Mesenchymal stem cell (in vitro differentiated cells and primary cell): ENCODE measurements at regions not wholly inside any gene's neighbourhood (a gene's known extent, or its start where the extent isn't known, plus 50 kb on each side); places are given as distances from the start of the nearest gene placed in this dataset.
A peak's percentile ranks its signal among the peaks of the same experiment; 100 is the strongest.
"Not testable (repeated sequence)": the region's sequence is repeated elsewhere in the genome, so short reads cannot be mapped to it uniquely, and the experiment has no call there.

Experiments
- DNase-seq: peaks from one replicate; pipeline ENCODE4 v3.0.0-alpha.2; 2013
- H2AFZ ChIP-seq: one replicate; pipeline ENCODE4 v1.6.1; 2013; ENCODE audit warnings: low read depth, mild to moderate bottlenecking, control low read depth, inconsistent platforms, low read length, moderate library complexity
- H2AK5ac ChIP-seq: 2 replicates; pipeline ENCODE4 v1.6.1; 2013; ENCODE audit warnings: low read length, moderate library complexity, mild to moderate bottlenecking, inconsistent platforms; ENCODE audit not compliant: severe bottlenecking
- H2BK120ac ChIP-seq: one replicate; pipeline ENCODE4 v1.6.1; 2013; ENCODE audit warnings: low read depth, mild to moderate bottlenecking, inconsistent platforms, low read length, moderate library complexity
- H2BK12ac ChIP-seq, 2 experiments: one replicate each; pipeline ENCODE4 v1.6.1; 2013; ENCODE audit warnings: inconsistent platforms in 2 of 2, low read length in 2 of 2, mild to moderate bottlenecking in 2 of 2, moderate library complexity in 2 of 2, control low read depth in 1 of 2
- H2BK15ac ChIP-seq: one replicate; pipeline ENCODE4 v1.6.1; 2013; ENCODE audit warnings: mild to moderate bottlenecking, low read depth, inconsistent platforms; ENCODE audit not compliant: poor library complexity, severe bottlenecking
- H2BK5ac ChIP-seq: 2 replicates; pipeline ENCODE4 v1.6.1; 2013; ENCODE audit warnings: low read depth, mild to moderate bottlenecking, low read length, control low read depth, inconsistent platforms; ENCODE audit not compliant: poor library complexity, severe bottlenecking
- H3K14ac ChIP-seq, 2 experiments: one replicate each; pipeline ENCODE4 v1.6.1; 2013; ENCODE audit warnings: inconsistent platforms in 2 of 2, low read length in 2 of 2, control low read depth in 1 of 2, mild to moderate bottlenecking in 1 of 2, moderate library complexity in 1 of 2
- H3K18ac ChIP-seq, 2 experiments: one replicate each; pipeline ENCODE4 v1.6.1; 2013; ENCODE audit warnings: inconsistent platforms in 2 of 2, low read length in 2 of 2, control low read depth in 1 of 2, low read depth in 1 of 2, mild to moderate bottlenecking in 1 of 2
- H3K23ac ChIP-seq, 2 experiments: one replicate each; pipeline ENCODE4 v1.6.1; 2013; ENCODE audit warnings: inconsistent platforms in 2 of 2, low read length in 2 of 2, mild to moderate bottlenecking in 2 of 2, moderate library complexity in 2 of 2, control low read depth in 1 of 2
- H3K27ac ChIP-seq: 2 replicates; pipeline ENCODE4 v1.5.1; 2013; ENCODE audit warnings: mild to moderate bottlenecking, moderate library complexity, low read length, control low read depth, inconsistent platforms; ENCODE audit not compliant: poor library complexity, severe bottlenecking
- H3K27me3 ChIP-seq, 2 experiments: 2 replicates each; pipeline versions ENCODE4 v1.6.1 to v1.7.0; 2013; ENCODE audit warnings: low read length in 2 of 2, mild to moderate bottlenecking in 2 of 2, moderate library complexity in 2 of 2, control low read depth in 1 of 2, inconsistent platforms in 1 of 2; ENCODE audit not compliant: control insufficient read depth in 1 of 2, insufficient read depth in 1 of 2
- H3K36me3 ChIP-seq, 2 experiments: 2 replicates each; pipeline versions ENCODE4 v1.6.1 to v1.7.0; 2013; ENCODE audit warnings: low read length in 2 of 2, control low read depth in 1 of 2, inconsistent platforms in 1 of 2, low read depth in 1 of 2, mild to moderate bottlenecking in 1 of 2; ENCODE audit not compliant: insufficient read depth in 2 of 2, control insufficient read depth in 1 of 2
- H3K4ac ChIP-seq, 2 experiments: one replicate each; pipeline ENCODE4 v1.6.1; 2013; ENCODE audit warnings: inconsistent platforms in 2 of 2, low read length in 2 of 2, mild to moderate bottlenecking in 2 of 2, moderate library complexity in 2 of 2, control low read depth in 1 of 2, low read depth in 1 of 2
- H3K4me1 ChIP-seq: 2 replicates; pipeline ENCODE4 v1.6.1; 2013; ENCODE audit warnings: low read depth, low read length, control low read depth; ENCODE audit not compliant: control insufficient read depth, insufficient read depth
- H3K4me2 ChIP-seq: 2 replicates; pipeline ENCODE4 v1.6.1; 2013; ENCODE audit warnings: low read length, mild to moderate bottlenecking, inconsistent platforms; ENCODE audit not compliant: poor library complexity, severe bottlenecking
- H3K4me3 ChIP-seq, 2 experiments: 2 replicates each; pipeline versions ENCODE4 v1.5.1 to v1.7.0; 2013; ENCODE audit warnings: low read length in 2 of 2, mild to moderate bottlenecking in 2 of 2, control low read depth in 1 of 2, low read depth in 1 of 2; ENCODE audit not compliant: insufficient read depth in 1 of 2
- H3K79me1 ChIP-seq: replicated peaks from 2 replicates; pipeline ENCODE4 v1.6.1; 2013; ENCODE audit warnings: mild to moderate bottlenecking, control low read depth, low read length, inconsistent platforms; ENCODE audit not compliant: poor library complexity, severe bottlenecking
- H3K9ac ChIP-seq: 2 replicates; pipeline ENCODE4 v1.7.0; 2013; ENCODE audit warnings: mild to moderate bottlenecking, low read length, moderate library complexity
- H3K9me3 ChIP-seq: 2 replicates; pipeline ENCODE4 v1.7.0; 2013; ENCODE audit warnings: mild to moderate bottlenecking, low read length; ENCODE audit not compliant: control insufficient read depth
- H4K8ac ChIP-seq: one replicate; pipeline ENCODE4 v1.6.1; 2013; ENCODE audit warnings: inconsistent platforms, mild to moderate bottlenecking, low read length, moderate library complexity
- H4K91ac ChIP-seq: one replicate; pipeline ENCODE4 v1.6.1; 2013; ENCODE audit warnings: mild to moderate bottlenecking, low read length, inconsistent platforms
- WGBS: methylation state at CpG from one replicate; pipeline ENCODE4 v1.1.7; 2013; ENCODE audit warnings: mixed read lengths; 5-methylcytosine and 5-hydroxymethylcytosine counted together

GRCh38 chr5:62218860-62219259, 87.1 kb upstream of the KIF2A start:
- not testable (repeated sequence) for H2BK15ac ChIP-seq, H2BK5ac ChIP-seq, H3K18ac ChIP-seq, H3K79me1 ChIP-seq, H3K27me3 ChIP-seq, H2AK5ac ChIP-seq, H4K91ac ChIP-seq, H2BK120ac ChIP-seq, H3K36me3 ChIP-seq, H4K8ac ChIP-seq, H3K9me3 ChIP-seq, H3K4ac ChIP-seq, H2BK12ac ChIP-seq, H3K4me2 ChIP-seq, H3K9ac ChIP-seq, H3K27ac ChIP-seq, H3K4me3 ChIP-seq, DNase-seq, H3K23ac ChIP-seq, H3K4me1 ChIP-seq, H2AFZ ChIP-seq, H3K14ac ChIP-seq
- 12% methylated on average over 2 of the region's 3 CpGs for WGBS

GRCh38 chr5:62221881-62222280, 84.1 kb upstream of the KIF2A start:
- H3K27ac ChIP-seq, H3K9me3 ChIP-seq, H4K8ac ChIP-seq, H2AFZ ChIP-seq, H3K14ac ChIP-seq, H2BK120ac ChIP-seq, H2BK5ac ChIP-seq, H3K4me2 ChIP-seq, H4K91ac ChIP-seq, H3K4ac ChIP-seq, DNase-seq, H3K4me1 ChIP-seq, H3K36me3 ChIP-seq, H3K27me3 ChIP-seq, H2AK5ac ChIP-seq, H2BK15ac ChIP-seq, H3K79me1 ChIP-seq, H3K18ac ChIP-seq, H3K4me3 ChIP-seq, H2BK12ac ChIP-seq, H3K23ac ChIP-seq: not testable (repeated sequence)
- WGBS = 33% methylated on average over 1 of the region's 5 CpGs
- H3K9ac ChIP-seq = peak overlapping the region; percentile 48

- not testable (repeated sequence) for H3K4me2 ChIP-seq, H3K4me1 ChIP-seq, H2BK120ac ChIP-seq, H3K23ac ChIP-seq, H4K8ac ChIP-seq, H2AFZ ChIP-seq, H2AK5ac ChIP-seq, H3K79me1 ChIP-seq, H3K18ac ChIP-seq, H2BK15ac ChIP-seq, DNase-seq, H3K4ac ChIP-seq, H3K14ac ChIP-seq, H2BK12ac ChIP-seq, H3K9me3 ChIP-seq, H4K91ac ChIP-seq, H3K27me3 ChIP-seq, H3K36me3 ChIP-seq, H2BK5ac ChIP-seq, H3K27ac ChIP-seq, H3K4me3 ChIP-seq
- peak overlapping the region; percentile 77 for H3K9ac ChIP-seq
- WGBS = no CpG with 5 or more reads among the region's 2 CpGs
Measured at GRCh38 chr5:62222305-62222704, 83.7 kb upstream of the KIF2A start.

- not testable (repeated sequence) for H3K18ac ChIP-seq, H2BK15ac ChIP-seq, H2BK5ac ChIP-seq, H3K23ac ChIP-seq, H2AFZ ChIP-seq, H2BK120ac ChIP-seq, H3K27me3 ChIP-seq, H3K14ac ChIP-seq, H3K4me3 ChIP-seq, DNase-seq, H3K4me2 ChIP-seq, H3K27ac ChIP-seq, H3K36me3 ChIP-seq, H4K8ac ChIP-seq, H3K79me1 ChIP-seq, H2AK5ac ChIP-seq, H4K91ac ChIP-seq, H3K4ac ChIP-seq, H2BK12ac ChIP-seq, H3K9me3 ChIP-seq, H3K4me1 ChIP-seq
- WGBS = 40% methylated on average over 3 of the region's 9 CpGs
- H3K9ac ChIP-seq = peak overlapping the region; percentile 77
Measured at GRCh38 chr5:62223312-62223670, 82.7 kb upstream of the KIF2A start.
